Smooth muscle cell (in vitro differentiated cells): ENCODE measurements at regions not wholly inside any gene's neighbourhood (a gene's known extent, or its start where the extent isn't known, plus 50 kb on each side); places are given as distances from the start of the nearest gene placed in this dataset.

Experiments used
- DNase-seq: peaks from one replicate; lab custom pipeline; 2025; ENCODE audit not compliant: unreplicated experiment; lab: John Stamatoyannopoulos, UW
- H2AFZ ChIP-seq: fragments of 200-600 bp; sonication (generic); 2 replicates; pipeline ENCODE4 v1.6.0; 2016; ENCODE audit warnings: antibody characterized with exemption, low read depth, mild to moderate bottlenecking
- H3F3A ChIP-seq: fragments of 200-600 bp; sonication (generic); 2 replicates; pipeline ENCODE4 v1.6.0; 2017; ENCODE audit warnings: antibody characterized with exemption, low read depth
- H3K27ac ChIP-seq: fragments of 200-600 bp; sonication (generic); 2 replicates; pipeline ENCODE4 v1.5.1; 2016; ENCODE audit warnings: low read depth, mild to moderate bottlenecking
- H3K27me3 ChIP-seq: fragments of 200-600 bp; sonication (generic); 2 replicates; pipeline ENCODE4 v1.6.1; 2016; ENCODE audit warnings: low read depth, mild to moderate bottlenecking
- H3K36me3 ChIP-seq: fragments of 200-600 bp; sonication (generic); 2 replicates; pipeline ENCODE4 v1.5.1; 2016; ENCODE audit warnings: low read depth
- H3K4me1 ChIP-seq: fragments of 200-600 bp; sonication (generic); 2 replicates; pipeline ENCODE4 v1.5.1; 2016; ENCODE audit warnings: low read depth
- H3K4me2 ChIP-seq: fragments of 200-600 bp; sonication (generic); 2 replicates; pipeline ENCODE4 v1.6.0; 2016; ENCODE audit warnings: mild to moderate bottlenecking
- H3K4me3 ChIP-seq: fragments of 200-600 bp; sonication (generic); 2 replicates; pipeline ENCODE4 v1.5.1; 2016; ENCODE audit warnings: mild to moderate bottlenecking
- H3K79me2 ChIP-seq: fragments of 200-600 bp; sonication (generic); 2 replicates; pipeline ENCODE4 v1.6.0; 2016; ENCODE audit warnings: low read depth, mild to moderate bottlenecking
- H3K9ac ChIP-seq: fragments of 200-600 bp; sonication (generic); 2 replicates; pipeline ENCODE4 v1.6.0; 2016; ENCODE audit warnings: low read depth
- H3K9me3 ChIP-seq: fragments of 200-600 bp; sonication (generic); replicated peaks from 2 replicates; pipeline ENCODE4 v1.5.1; 2016; ENCODE audit warnings: low read depth
- H4K20me1 ChIP-seq: fragments of 200-600 bp; sonication (generic); 2 replicates; pipeline ENCODE4 v1.6.0; 2016; ENCODE audit warnings: low read depth
- WGBS: methylation state at CpG from one replicate; pipeline ENCODE4 v1.1.7; 2016; ENCODE audit warnings: low lambda C conversion rate; 5-methylcytosine and 5-hydroxymethylcytosine counted together
- TF ChIP-seq, protein P1 (sequence below): fragments of 200-600 bp; sonication (generic); IDR thresholded peaks from 2 replicates; pipeline ENCODE4 v1.5.1; 2017; ENCODE audit warnings: borderline replicate concordance, mild to moderate bottlenecking, antibody characterized with exemption; ENCODE audit not compliant: insufficient read depth, poor library complexity, severe bottlenecking

DNA sequence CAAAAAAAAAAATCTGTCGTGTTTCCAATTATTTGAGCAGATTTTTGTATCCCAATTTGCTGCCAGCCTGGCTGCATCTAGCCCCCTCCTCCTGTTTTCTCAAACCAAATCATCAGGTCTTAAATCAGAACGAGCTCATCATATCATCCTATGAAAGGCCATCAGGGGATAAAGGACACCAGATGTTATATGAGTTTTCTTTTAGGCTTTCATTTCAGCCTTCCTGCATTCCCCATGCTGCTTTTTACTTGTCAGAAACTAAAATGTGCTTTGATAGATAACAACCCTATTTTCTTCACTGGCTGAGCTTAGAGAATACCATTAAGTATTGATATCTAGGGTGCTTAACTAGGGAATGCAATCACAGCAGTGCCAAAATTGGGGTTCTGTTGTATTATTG, 968.4 kb upstream of the SLC35B3 start:
- H3K9ac ChIP-seq = no peak overlapping the region
- DNase-seq = no peak
- no peaks in the 10 kb centered on the region for H3K36me3 ChIP-seq
- no peaks in the 10 kb centered on the region for H3K9me3 ChIP-seq
- TF ChIP-seq, protein P1, sequence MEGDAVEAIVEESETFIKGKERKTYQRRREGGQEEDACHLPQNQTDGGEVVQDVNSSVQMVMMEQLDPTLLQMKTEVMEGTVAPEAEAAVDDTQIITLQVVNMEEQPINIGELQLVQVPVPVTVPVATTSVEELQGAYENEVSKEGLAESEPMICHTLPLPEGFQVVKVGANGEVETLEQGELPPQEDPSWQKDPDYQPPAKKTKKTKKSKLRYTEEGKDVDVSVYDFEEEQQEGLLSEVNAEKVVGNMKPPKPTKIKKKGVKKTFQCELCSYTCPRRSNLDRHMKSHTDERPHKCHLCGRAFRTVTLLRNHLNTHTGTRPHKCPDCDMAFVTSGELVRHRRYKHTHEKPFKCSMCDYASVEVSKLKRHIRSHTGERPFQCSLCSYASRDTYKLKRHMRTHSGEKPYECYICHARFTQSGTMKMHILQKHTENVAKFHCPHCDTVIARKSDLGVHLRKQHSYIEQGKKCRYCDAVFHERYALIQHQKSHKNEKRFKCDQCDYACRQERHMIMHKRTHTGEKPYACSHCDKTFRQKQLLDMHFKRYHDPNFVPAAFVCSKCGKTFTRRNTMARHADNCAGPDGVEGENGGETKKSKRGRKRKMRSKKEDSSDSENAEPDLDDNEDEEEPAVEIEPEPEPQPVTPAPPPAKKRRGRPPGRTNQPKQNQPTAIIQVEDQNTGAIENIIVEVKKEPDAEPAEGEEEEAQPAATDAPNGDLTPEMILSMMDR = no peak
- H3F3A ChIP-seq = no peaks in the 10 kb centered on the region
- no peak overlapping the region for H3K4me3 ChIP-seq
- no peaks in the 10 kb centered on the region for H3K27me3 ChIP-seq
- H3K4me2 ChIP-seq = no peak overlapping the region
- 52% methylated on average over 2 of the region's 2 CpGs for WGBS
- no peak overlapping the region for H2AFZ ChIP-seq
- no peak overlapping the region for H3K27ac ChIP-seq
- no peaks in the 10 kb centered on the region for H3K4me1 ChIP-seq
- no peaks in the 10 kb centered on the region for H3K79me2 ChIP-seq
- no peaks in the 10 kb centered on the region for H4K20me1 ChIP-seq

DNA sequence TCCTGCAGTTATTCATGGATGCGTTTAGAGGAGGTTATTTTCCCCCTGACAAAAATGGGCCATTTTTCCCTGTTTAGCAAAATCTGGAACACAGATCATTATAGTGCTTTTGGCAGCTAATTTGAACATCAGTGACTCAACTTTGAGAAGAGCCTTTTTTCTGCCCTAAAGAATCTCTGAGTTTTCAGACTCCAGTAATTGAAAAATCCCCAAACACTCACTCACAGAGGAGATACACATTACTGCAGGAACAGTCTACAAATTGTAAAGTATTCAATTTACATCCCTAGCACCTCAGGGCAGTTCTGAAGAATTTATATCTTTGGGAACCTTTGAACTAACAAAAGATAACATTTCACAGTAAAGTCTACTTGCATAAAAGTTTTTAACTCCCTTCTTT, 966.6 kb upstream of the SLC35B3 start:
- 61% methylated on average over 1 of the region's 1 CpG for WGBS
- no peak for DNase-seq

GRCh38 chr6:9399916-9400315, 964.6 kb upstream of the SLC35B3 start:
- Histone ChIP-seq H3K4me1 (no peaks in the 10 kb centered on the region), H2AFZ (no peak overlapping the region), H3K9me3 (no peaks in the 10 kb centered on the region), H4K20me1 (no peaks in the 10 kb centered on the region), H3K4me2 (no peak overlapping the region), H3K79me2 (no peaks in the 10 kb centered on the region), H3K27ac (no peak overlapping the region), H3K36me3 (no peaks in the 10 kb centered on the region), H3K27me3 (no peaks in the 10 kb centered on the region), H3K9ac (no peak overlapping the region), H3K4me3 (no peak overlapping the region), H3F3A (no peaks in the 10 kb centered on the region)
- WGBS = 89% methylated on average over 5 of the region's 5 CpGs
- TF ChIP-seq, protein P1 = no peak
- DNase-seq = no peak

More for the DNA sequence above, 966.6 kb upstream of the SLC35B3 start:
- Histone ChIP-seq H4K20me1 (no peaks in the 10 kb centered on the region), H3K79me2 (no peaks in the 10 kb centered on the region), H3K4me2 (no peak overlapping the region), H3K27ac (no peak overlapping the region), H3K9me3 (no peaks in the 10 kb centered on the region), H3K27me3 (no peaks in the 10 kb centered on the region), H3F3A (no peaks in the 10 kb centered on the region), H3K36me3 (no peaks in the 10 kb centered on the region), H3K4me1 (no peaks in the 10 kb centered on the region), H3K9ac (no peak overlapping the region), H3K4me3 (no peak overlapping the region), H2AFZ (peak overlapping the region; percentile 48)
- TF ChIP-seq, protein P1 = no peak

DNA sequence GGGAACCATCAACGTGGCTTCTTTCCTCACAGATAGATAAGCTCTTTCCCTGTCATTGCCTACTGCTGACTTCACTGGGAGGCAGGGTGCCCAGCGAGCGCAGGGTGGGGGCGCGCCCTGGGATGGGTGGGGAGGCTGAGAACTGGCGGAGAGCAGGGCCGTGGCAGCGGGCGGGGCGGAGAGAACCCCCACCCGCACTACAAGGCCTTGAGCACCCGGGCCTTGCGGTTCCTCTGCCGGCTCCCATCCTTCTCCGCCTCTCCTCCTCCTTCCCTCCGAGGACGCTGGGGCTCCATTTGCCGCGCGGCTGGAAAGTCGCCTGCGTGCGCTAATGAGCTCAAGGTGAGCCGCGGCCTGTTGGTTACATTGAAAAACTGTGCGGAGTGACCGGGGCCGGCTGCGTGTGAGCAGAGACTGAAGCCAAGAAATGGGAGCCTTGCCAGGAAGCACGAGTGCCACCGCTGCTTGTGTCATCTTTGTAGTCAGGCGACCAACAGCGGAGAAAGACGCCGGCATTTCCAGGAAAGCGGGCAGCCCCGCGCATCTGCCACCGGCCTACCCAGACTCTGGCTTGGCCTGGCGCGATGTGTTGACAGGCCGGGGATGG, 963.5 kb upstream of the SLC35B3 start:
- TF ChIP-seq, protein P1 = no peak
- Histone ChIP-seq H3K36me3 (no peaks in the 10 kb centered on the region), H3K79me2 (no peaks in the 10 kb centered on the region), H3K4me1 (no peaks in the 10 kb centered on the region), H4K20me1 (no peaks in the 10 kb centered on the region), H3K4me3 (no peak overlapping the region), H3K27ac (no peak overlapping the region), H3F3A (no peaks in the 10 kb centered on the region), H3K27me3 (no peaks in the 10 kb centered on the region), H3K9me3 (no peaks in the 10 kb centered on the region), H3K4me2 (no peak overlapping the region), H3K9ac (no peak overlapping the region), H2AFZ (no peak overlapping the region)
- no peak for DNase-seq
- WGBS = 84% methylated on average over 37 of the region's 42 CpGs
